ENCODE measurements at regions not wholly inside any gene's neighbourhood (a gene's known extent, or its start where the extent isn't known, plus 50 kb on each side); places are given as distances from the start of the nearest gene placed in this dataset.

- no peak for DNase-seq
Measured at GRCh38 chr18:2281086-2281485, 290.2 kb downstream of the METTL4 start.

- DNase-seq, result no peak
Measured at GRCh38 chr18:2281523-2282199, 289.6 kb downstream of the METTL4 start.

GRCh38 chr18:2293109-2293839 is 278.0 kb downstream of the METTL4 start:
- no peak for DNase-seq

- no peak for DNase-seq
Measured at GRCh38 chr18:2301316-2301715, 270.0 kb downstream of the METTL4 start.

- no peak for DNase-seq
Measured at GRCh38 chr18:2302012-2302411, 269.3 kb downstream of the METTL4 start.

GRCh38 chr18:2302628-2303516 is 268.4 kb downstream of the METTL4 start:
- DNase-seq, result no peak

- DNase-seq, result no peak
Measured at GRCh38 chr18:2303517-2304238, 267.6 kb downstream of the METTL4 start.

- DNase-seq, result no peak
Measured at GRCh38 chr18:2304378-2305175, 266.7 kb downstream of the METTL4 start.

GRCh38 chr18:2306606-2307005 is 264.7 kb downstream of the METTL4 start:
- no peak for DNase-seq

- DNase-seq, result no peak
Measured at GRCh38 chr18:2310886-2311285, 260.4 kb downstream of the METTL4 start.

- DNase-seq, result no peak
Measured at GRCh38 chr18:2312440-2312839, 258.9 kb downstream of the METTL4 start.

- DNase-seq, result no peak
Measured at GRCh38 chr18:2313332-2313731, 258.0 kb downstream of the METTL4 start.

GRCh38 chr18:2316082-2316750 is 255.1 kb downstream of the METTL4 start:
- no peak for DNase-seq

GRCh38 chr18:2316751-2317696 is 254.3 kb downstream of the METTL4 start:
- DNase-seq, result no peak

GRCh38 chr18:2324459-2324858 is 246.8 kb downstream of the METTL4 start:
- DNase-seq, result no peak

GRCh38 chr18:2325308-2325849 is 245.9 kb downstream of the METTL4 start:
- no peak for DNase-seq

- no peak for DNase-seq
Measured at GRCh38 chr18:2325933-2326332, 245.4 kb downstream of the METTL4 start.

GRCh38 chr18:2326999-2327398 is 244.3 kb downstream of the METTL4 start:
- no peak for DNase-seq

- no peak for DNase-seq
Measured at GRCh38 chr18:2330764-2331163, 240.5 kb downstream of the METTL4 start.

GRCh38 chr18:2331491-2331890 is 239.8 kb downstream of the METTL4 start:
- no peak for DNase-seq

Data from CD4-positive, alpha-beta T cell treated with Interleukin-21 for 1 hour (primary cell).